ENCODE measurements at regions not wholly inside any gene's neighbourhood (a gene's known extent, or its start where the extent isn't known, plus 50 kb on each side); places are given as distances from the start of the nearest gene placed in this dataset.

DNA sequence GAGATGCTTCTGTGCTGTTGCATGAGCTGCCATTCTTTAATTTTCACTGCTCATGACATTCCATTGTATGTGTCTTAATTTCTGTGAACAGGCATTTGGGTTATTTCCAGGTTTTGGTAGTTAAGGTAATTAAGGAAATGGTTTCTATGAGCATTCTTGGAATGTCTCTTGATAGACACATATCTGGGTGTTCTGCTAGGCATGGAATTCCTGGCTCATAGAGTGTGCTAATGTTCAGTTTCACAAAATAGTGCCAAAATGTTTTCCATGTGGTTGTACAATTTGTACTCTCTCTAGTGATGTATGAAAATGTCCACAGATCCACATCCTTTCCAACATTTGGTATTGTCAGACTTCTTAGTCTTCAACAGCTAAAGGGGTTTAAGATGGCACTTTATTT lies 680.9 kb upstream of the SGCG start:
- ATAC-seq (no peak), DNase-seq (ENCODE audit: low read depth, low spot score) (no peak)
- H3K27me3 ChIP-seq (ENCODE audit: control insufficient read depth, insufficient read depth, low read length): no peaks in the 10 kb centered on the region
- no TSS peak for BruUV-seq (replicated peaks)
- in situ Hi-C loops (cut with HindIII; ENCODE audit: low pct_unique_long_range_greater_than_20kb, low sequenced_read_pairs): no loop called here
- H3K4me1 ChIP-seq (ENCODE audit: control insufficient read depth, insufficient read depth, low read length): no peaks in the 10 kb centered on the region
- H3K27ac ChIP-seq (ENCODE audit: low read length): no peak overlapping the region
- no peak overlapping the region for H3K4me3 ChIP-seq (ENCODE audit: low read depth in 2 of 2, low read length in 2 of 2)
- intact Hi-C loops (cut with micrococcal nuclease; ENCODE audit: unreplicated experiment): no loop called here
- POLR2A ChIA-PET: no interaction called here
- H3K9me3 ChIP-seq (ENCODE audit: control insufficient read depth, insufficient read depth, low read depth, low read length): no peaks in the 10 kb centered on the region
- H3K36me3 ChIP-seq (ENCODE audit: control insufficient read depth, insufficient read depth, low read length): no peaks in the 10 kb centered on the region
- CTCF ChIA-PET: interaction anchor here (0.6 kb wide), 1 partner anchor 863 kb away, joined by 12 read pairs; no protein-coding TSS in a partner anchor
- TF ChIP-seq TCF7L2 (IDR thresholded peaks at IDR 0.05; ENCODE audit: low read depth, low read length) (no peak), POLR2AphosphoS5 (IDR thresholded peaks at IDR 0.05; ENCODE audit: low read depth, low read length) (no peak), CTCF (IDR thresholded peaks at IDR 0.05) (no peak), SIN3A (IDR thresholded peaks at IDR 0.05; ENCODE audit: borderline replicate concordance, insufficient read depth, low read depth, low read length) (no peak)
- TF ChIP-seq, protein P1, sequence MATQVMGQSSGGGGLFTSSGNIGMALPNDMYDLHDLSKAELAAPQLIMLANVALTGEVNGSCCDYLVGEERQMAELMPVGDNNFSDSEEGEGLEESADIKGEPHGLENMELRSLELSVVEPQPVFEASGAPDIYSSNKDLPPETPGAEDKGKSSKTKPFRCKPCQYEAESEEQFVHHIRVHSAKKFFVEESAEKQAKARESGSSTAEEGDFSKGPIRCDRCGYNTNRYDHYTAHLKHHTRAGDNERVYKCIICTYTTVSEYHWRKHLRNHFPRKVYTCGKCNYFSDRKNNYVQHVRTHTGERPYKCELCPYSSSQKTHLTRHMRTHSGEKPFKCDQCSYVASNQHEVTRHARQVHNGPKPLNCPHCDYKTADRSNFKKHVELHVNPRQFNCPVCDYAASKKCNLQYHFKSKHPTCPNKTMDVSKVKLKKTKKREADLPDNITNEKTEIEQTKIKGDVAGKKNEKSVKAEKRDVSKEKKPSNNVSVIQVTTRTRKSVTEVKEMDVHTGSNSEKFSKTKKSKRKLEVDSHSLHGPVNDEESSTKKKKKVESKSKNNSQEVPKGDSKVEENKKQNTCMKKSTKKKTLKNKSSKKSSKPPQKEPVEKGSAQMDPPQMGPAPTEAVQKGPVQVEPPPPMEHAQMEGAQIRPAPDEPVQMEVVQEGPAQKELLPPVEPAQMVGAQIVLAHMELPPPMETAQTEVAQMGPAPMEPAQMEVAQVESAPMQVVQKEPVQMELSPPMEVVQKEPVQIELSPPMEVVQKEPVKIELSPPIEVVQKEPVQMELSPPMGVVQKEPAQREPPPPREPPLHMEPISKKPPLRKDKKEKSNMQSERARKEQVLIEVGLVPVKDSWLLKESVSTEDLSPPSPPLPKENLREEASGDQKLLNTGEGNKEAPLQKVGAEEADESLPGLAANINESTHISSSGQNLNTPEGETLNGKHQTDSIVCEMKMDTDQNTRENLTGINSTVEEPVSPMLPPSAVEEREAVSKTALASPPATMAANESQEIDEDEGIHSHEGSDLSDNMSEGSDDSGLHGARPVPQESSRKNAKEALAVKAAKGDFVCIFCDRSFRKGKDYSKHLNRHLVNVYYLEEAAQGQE (IDR thresholded peaks at IDR 0.05; ENCODE audit: insufficient read depth in 1 of 2, low read depth in 2 of 2, low read length in 1 of 2): no peak

DNA sequence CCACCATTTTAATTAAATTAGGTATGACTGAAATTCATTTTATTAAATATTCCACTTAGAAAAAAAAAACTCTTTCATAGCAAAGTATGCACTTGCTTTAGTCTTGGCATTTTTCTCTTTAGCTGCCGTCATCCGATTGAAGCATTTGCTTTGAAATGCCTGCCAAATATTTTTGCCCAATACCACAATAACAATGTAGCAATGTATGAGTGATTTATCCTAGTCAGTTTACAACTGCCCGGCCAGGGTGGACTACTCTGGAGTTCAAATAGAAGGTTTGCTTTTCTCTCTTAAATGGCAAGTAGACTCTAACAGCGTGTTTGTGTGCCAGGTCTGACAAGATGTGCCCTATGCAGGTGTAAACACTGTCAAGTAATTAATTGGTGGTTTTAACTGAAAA lies 675.3 kb upstream of the SGCG start:
- CTCF ChIA-PET: no interaction called here

More for the DNA sequence above, 675.3 kb upstream of the SGCG start:
- Histone ChIP-seq H3K4me1 (ENCODE audit: control insufficient read depth, insufficient read depth, low read length) (no peaks in the 10 kb centered on the region), H3K36me3 (ENCODE audit: control insufficient read depth, insufficient read depth, low read length) (no peaks in the 10 kb centered on the region), H3K27me3 (ENCODE audit: control insufficient read depth, insufficient read depth, low read length) (no peaks in the 10 kb centered on the region), H3K9me3 (ENCODE audit: control insufficient read depth, insufficient read depth, low read depth, low read length) (no peaks in the 10 kb centered on the region), H3K27ac (ENCODE audit: low read length) (no peak overlapping the region), H3K4me3 (ENCODE audit: low read depth in 2 of 2, low read length in 2 of 2) (no peak overlapping the region)
- TF ChIP-seq SIN3A (IDR thresholded peaks at IDR 0.05; ENCODE audit: borderline replicate concordance, insufficient read depth, low read depth, low read length): no peak
- TF ChIP-seq TCF7L2 (IDR thresholded peaks at IDR 0.05; ENCODE audit: low read depth, low read length): no peak
- TF ChIP-seq POLR2AphosphoS5 (IDR thresholded peaks at IDR 0.05; ENCODE audit: low read depth, low read length): no peak
- TF ChIP-seq CTCF (IDR thresholded peaks at IDR 0.05): no peak
- TF ChIP-seq, protein P1 (IDR thresholded peaks at IDR 0.05; ENCODE audit: insufficient read depth in 1 of 2, low read depth in 2 of 2, low read length in 1 of 2): no peak
- no TSS peak for BruUV-seq (replicated peaks)
- no peak for DNase-seq (ENCODE audit: low read depth, low spot score)
- POLR2A ChIA-PET: no interaction called here
- intact Hi-C loops (cut with micrococcal nuclease; ENCODE audit: unreplicated experiment): no loop called here
- in situ Hi-C loops (cut with HindIII; ENCODE audit: low pct_unique_long_range_greater_than_20kb, low sequenced_read_pairs): no loop called here
- no peak for ATAC-seq
